Right lobe of liver (tissue), 4 donors: ENCODE measurements at regions not wholly inside any gene's neighbourhood (a gene's known extent, or its start where the extent isn't known, plus 50 kb on each side); places are given as distances from the start of the nearest gene placed in this dataset.
"Not testable (repeated sequence)": the region's sequence is repeated elsewhere in the genome, so short reads cannot be mapped to it uniquely, and the experiment has no call there.

Experiments used
- POLR2A ChIP-seq: fragments of 450-650 bp; IDR thresholded peaks from one replicate; pipeline ENCODE4 v1.6.1; 2017; ENCODE audit warnings: antibody characterized with exemption, mild to moderate bottlenecking
- TF ChIP-seq, protein P1 (sequence below), 4 donors: fragments of 200-600 bp in 3 of 4; fragments of 450-650 bp in 1 of 4; IDR thresholded peaks; one replicate each; pipeline versions ENCODE4 v1.5.1 to v1.8.0; 2016 to 2022; ENCODE audit warnings: antibody characterized with exemption in 4 of 4, mild to moderate bottlenecking in 2 of 4
- donor health status: DM: no; HTN: no; CAD: no.
- donor health status: DM: no; HTN: no; CAD: no.
- donor health status: DM: no; HTN: yes; CAD: no.

DNA sequence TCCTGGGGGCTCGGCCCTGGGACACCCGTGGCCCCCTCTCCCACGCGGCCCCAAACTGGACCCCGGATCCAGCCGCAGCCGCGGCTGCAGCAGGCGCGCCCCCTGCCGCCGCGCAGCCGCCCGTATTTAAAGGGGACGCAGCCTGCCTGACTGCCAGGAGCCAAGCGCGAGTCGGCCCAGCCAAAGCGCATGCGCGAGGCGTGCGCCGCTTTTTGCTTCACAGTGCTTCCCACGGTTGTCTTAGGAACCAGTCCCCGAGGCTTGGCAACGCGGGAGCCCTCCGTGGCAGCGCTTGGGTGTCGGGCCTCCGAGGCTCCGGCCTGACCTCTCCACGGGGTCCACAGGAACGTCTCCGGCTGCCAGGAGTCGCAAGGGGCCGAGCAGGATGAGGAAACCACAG is 712.8 kb downstream of the KCNJ18 start:
- TF ChIP-seq, protein P1, sequence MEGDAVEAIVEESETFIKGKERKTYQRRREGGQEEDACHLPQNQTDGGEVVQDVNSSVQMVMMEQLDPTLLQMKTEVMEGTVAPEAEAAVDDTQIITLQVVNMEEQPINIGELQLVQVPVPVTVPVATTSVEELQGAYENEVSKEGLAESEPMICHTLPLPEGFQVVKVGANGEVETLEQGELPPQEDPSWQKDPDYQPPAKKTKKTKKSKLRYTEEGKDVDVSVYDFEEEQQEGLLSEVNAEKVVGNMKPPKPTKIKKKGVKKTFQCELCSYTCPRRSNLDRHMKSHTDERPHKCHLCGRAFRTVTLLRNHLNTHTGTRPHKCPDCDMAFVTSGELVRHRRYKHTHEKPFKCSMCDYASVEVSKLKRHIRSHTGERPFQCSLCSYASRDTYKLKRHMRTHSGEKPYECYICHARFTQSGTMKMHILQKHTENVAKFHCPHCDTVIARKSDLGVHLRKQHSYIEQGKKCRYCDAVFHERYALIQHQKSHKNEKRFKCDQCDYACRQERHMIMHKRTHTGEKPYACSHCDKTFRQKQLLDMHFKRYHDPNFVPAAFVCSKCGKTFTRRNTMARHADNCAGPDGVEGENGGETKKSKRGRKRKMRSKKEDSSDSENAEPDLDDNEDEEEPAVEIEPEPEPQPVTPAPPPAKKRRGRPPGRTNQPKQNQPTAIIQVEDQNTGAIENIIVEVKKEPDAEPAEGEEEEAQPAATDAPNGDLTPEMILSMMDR (IDR thresholded peaks at IDR 0.05): not testable (repeated sequence)
- not testable (repeated sequence) for TF ChIP-seq POLR2A
